KBM-7 (cell line): ENCODE measurements at regions not wholly inside any gene's neighbourhood (a gene's known extent, or its start where the extent isn't known, plus 50 kb on each side); places are given as distances from the start of the nearest gene placed in this dataset.
"Not testable (repeated sequence)": the region's sequence is repeated elsewhere in the genome, so short reads cannot be mapped to it uniquely, and the experiment has no call there.

Experiments used
- DNase-seq: peaks from one replicate; pipeline ENCODE4 v3.0.0-alpha.2; 2015
- in situ Hi-C: fragments of 300-500 bp; cut with MboI; formaldehyde crosslinking; loops from 2 replicates; pipeline ENCODE4 v1.14.3; 2020; ENCODE audit warnings: low sequenced_read_pairs, low pct_unique_long_range_greater_than_20kb, mixed read lengths

DNA sequence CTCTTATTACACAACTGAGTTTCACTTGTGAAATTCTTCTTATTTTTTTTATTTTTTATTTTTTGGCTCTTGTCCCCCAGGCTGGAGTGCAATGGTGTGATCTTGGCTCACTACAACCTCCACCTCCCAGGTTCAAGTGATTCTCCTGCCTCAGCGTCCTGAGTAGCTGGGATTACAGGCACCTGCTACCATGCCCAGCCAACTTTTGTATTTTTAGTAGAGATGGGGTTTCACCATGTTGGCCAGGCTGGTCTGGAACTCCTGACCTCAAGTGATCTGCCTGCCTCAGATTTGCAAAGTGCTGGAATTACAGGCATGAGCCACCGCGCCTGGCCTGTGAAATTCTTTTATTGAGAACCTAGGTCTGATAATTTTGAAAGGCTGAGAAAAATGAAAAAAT lies 688.3 kb upstream of the CA10 start:
- in situ Hi-C loops, DNase-seq: not testable (repeated sequence)

DNA sequence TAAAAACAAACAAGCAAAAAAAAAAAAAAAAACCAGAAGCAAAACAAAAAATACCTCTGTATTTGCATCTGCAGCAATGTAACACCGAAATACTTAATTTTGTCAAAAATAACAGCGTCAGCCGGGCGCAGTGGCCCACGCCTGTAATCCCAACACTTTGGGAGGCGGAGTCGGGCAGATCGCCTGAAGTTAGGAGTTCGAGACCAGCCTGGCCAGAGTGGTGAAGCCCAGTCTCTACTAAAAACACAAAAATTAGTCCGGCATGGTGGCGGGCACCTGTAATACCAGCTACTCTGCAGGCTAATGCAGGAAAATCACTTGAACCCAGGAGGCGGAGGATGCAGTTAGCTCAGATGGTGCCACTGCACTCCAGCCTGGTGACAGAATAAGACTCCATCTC lies 683.5 kb upstream of the CA10 start:
- no peak for DNase-seq
- in situ Hi-C loops, result no loop called here

DNA sequence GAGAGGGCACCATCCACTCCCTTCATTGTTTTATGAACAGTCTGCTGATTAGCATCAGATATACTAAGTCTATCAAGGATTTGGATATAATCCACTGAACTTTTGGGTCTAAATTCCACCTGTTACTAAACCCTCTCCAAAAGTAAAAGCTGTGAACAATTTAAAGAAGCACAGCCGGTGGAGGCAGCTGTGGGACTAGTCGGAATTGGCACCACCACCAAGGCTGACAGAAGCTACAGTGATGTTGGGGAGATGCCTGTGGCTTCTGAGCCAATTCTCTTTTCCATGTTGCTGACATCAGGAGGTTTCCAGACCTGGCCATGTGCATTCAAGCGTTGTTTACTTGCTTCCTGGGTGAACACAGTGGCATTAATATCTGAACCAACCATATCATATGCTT lies 679.0 kb upstream of the CA10 start:
- in situ Hi-C loops, result no loop called here
- DNase-seq, result no peak

DNA sequence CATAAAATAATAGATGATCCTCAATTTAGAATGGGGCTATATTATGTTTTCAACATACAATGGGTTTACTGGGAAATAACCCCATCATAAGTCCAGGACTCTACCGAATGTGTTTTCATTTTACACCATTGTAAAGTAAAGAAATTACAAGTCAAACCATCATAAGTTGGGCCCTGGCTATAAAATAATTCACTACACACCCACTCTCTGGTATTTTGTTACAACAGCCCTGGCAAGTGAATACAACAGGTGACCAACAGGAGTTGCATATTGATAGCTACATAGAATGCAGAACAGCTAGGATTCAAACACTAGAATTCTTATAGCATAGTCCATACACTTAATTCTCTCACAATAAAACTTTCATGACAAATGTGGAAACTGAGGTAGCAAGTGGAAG lies 673.0 kb upstream of the CA10 start:
- in situ Hi-C loops, result no loop called here
- DNase-seq, result no peak

DNA sequence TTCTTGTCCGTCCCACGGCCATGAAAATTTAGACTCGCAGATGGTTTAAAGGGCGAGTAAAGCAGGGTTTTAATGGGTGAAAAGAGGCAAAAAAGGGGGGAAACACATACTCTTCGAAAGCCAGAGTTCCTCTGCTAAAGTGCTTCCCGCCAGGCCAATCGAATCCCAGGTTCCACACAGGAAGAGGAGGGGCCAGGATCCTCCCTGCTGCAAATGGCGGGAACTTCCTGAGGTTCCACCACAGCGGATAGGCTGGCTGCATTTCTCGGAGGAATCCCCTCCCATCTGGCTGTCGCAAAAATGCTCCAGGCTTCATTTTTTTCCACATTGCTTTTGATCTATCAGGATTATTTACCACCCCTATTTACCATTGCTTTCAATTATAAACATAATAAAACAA lies 670.1 kb upstream of the CA10 start:
- in situ Hi-C loops, result no loop called here
- DNase-seq, result no peak

DNA sequence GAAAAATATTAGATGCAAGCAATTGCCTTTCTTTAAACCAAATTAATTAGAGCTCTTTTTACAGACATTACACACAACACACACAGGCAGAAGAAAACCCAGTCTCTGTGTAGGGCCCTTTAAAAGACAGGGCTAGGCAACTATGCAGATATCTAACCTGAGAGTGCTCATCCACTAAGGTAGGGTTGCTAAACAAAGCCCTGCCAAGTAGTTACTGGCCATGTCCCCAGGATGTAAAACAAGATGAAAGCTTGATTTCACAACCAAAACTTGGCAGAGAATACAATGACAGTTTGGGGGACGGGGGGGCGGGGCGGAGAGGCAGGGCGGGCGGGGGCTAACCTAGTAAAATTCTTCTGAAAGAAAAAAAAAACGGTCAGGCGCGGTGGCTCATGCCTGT lies 669.0 kb upstream of the CA10 start:
- no peak for DNase-seq
- in situ Hi-C loops, result no loop called here

DNA sequence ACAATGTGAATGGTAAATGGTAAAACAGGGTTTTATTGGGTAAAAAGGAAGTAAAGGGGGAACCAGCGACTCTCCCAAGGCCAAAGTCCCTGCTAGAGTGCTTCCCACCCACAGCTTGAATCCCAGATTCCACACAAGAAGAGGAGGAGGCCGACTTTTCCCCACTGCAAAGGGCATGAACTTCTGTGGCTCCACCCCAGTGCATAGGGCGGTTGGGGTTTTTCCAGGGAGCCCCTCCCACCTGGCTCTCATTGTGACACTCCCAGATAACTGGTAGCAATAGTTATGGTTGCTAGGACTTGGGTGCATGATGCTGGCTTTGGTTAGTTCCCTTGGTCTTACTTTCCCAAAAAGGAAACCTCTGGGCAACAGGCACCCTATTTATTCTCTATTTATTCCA lies 666.0 kb upstream of the CA10 start:
- no peak for DNase-seq
- in situ Hi-C loops, result no loop called here

DNA sequence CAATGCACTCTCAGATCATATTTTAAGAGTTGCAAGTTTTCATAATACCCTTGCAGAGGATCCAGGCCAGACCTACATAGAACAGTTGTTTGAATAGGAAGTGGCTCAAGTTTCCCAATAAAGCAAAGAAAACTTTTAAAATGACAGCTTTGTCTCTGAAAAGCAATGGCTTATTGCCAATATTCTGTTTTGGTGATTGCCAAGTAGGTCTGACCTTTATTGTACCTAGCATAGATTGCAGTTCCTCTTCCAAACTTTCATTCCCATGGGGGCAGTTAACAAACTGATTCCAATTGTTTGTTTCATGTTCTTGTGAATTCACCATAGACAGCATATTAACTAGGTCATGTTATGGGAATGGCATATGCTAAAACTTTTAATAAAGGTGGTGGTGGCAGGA lies 664.6 kb upstream of the CA10 start:
- no peak for DNase-seq
- in situ Hi-C loops, result no loop called here

DNA sequence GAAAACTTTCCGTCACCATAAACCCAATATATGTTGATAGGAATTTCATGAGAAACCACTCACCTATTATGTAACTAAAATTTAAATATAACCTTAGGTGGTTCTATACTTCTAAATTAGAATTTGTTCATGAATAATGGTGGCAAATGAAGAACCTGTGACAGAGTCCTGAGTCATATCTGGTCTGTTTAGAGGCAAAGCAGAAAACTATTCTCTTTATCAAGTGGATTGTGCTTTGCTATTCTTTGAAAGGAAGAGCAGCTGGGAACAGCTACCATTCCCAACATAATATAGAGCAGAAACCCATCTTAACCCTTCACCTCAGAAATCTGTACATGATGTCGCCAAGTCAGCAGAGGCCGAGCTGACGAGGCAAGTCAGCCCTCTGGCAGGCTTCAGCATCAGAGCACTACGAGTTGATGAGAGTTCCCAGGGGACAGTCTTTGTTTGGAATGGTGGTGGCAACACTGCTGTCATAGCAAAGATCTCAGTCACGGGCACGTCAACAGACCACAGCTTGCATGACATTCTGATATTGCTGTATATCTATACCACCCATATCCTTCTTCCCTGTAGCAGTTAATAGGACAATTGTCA lies 631.9 kb upstream of the CA10 start:
- in situ Hi-C loops, result no loop called here
- no peak for DNase-seq

DNA sequence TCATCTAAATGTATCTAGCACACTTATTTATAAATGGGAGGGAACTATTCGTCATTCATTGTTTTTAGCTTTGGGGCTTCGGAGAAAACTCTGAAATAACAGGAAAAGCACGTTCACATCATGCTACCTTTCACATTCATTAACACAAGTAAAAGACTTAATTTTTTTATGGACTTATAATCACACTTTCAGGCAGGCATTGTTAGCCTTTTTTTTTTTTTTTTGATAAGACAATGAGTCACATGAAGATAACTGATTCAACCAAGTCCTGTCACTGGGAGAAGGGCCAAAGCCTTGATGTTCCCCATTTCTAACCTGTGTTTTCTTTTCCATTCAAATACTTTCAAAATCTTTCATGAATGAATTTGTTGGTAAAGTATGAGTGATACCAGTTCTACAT lies 631.3 kb upstream of the CA10 start:
- DNase-seq, result no peak
- in situ Hi-C loops, result no loop called here

DNA sequence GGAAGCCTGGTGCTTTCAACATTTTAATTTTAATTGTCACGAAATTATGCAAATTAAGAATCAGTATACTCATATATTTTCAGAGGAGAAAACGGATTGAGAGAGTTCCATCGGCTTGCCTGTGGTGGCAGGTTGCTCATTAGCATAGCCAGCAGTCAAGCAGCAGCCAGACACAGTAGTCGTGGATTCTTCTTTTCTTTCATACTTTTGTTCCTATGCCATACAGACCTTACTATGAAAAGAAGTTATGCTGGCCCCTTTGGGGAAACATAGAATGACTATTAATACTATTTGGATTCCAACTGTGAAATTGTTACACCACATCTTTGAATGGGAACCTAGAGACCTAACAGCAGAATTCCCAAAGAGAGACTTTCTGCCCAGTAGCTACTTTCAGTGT lies 617.7 kb upstream of the CA10 start:
- DNase-seq, result no peak
- in situ Hi-C loops, result no loop called here

DNA sequence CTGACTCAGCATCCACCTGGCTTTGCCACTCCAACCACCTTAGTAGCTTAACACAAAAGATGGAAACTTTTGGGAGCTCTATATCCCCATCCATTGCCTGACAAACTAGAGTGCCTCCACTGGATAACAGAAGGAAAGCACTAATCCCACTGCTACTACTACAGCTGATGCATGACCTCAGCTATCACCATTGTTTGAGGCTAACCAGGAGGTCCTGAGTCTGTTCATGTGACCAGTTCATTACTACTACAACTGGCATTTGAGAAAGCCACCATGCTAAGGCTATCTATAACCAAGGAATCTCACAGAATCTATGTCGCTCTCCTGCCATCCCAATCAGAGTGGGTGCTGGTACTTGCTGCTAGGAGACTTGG lies 604.3 kb upstream of the CA10 start:
- no peak for DNase-seq
- in situ Hi-C loops, result no loop called here

DNA sequence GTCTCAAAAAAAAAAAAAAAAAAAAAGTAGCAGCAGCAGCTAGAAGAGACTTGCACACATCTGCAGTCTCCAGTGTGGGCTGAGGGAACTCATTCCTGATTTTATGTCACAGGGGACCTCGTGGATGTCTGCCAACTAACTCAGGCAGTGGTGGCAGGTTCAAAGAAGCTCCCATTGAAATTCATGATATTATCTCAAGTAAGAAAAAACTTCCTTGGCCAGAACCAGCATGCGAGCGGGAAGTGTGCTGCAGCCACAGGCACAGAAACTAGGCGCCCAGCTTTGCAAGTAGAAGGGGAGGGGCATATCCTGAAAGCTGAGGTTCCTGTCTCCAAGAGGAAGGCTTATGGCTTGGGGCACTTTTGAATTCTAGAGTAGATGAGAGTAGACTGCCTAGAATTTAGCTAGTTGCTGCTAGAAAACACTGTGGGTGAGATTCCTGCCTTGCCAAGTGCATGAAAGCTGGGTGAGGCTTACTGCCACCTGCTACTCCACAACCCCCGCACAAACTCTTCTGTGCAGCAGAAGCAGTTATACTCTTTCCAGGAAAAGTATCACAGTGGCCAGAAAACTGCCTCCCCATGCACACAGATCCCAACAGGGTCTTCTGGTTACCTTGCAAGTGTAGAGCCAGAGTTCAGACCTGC lies 603.8 kb upstream of the CA10 start:
- in situ Hi-C loops, result no loop called here
- DNase-seq, result no peak

DNA sequence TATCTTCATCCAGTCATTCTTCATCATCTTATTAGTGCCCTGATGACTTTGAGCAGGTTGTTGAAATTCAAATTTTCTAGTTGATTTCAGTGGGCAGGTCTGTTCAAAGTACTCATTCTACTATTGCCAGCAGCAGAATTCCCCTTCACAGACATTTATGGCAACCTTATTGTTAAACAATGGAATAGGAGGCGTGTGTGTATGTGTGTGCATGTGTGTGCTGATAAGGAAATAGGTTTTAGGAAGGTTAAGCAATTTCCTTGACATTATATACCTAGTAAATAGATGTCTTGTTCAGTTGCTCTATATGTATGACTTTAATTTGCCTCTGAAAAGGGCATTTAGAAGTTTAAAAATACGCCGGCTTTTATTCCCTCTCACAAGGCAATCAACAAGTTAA lies 601.4 kb upstream of the CA10 start:
- in situ Hi-C loops, result no loop called here
- no peak for DNase-seq

DNA sequence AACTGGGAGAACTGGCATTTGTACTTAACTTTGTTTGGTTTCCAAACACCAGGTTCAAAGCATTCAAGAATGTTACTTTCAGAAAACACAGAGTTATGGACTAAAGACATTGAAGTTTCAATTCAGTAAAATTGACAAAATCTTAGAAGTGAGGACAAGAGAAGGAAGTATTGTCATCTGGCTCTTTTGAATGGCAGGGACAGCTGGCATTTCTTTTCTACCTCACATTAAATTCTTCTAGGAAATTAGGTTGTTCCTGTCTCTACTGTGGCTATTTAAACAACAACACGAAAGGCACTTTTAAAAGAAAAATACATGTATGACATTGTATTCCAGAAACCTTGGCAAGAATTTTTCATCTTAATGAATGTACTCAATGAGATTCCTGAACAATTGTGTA lies 600.0 kb upstream of the CA10 start:
- DNase-seq, result no peak
- in situ Hi-C loops, result no loop called here

DNA sequence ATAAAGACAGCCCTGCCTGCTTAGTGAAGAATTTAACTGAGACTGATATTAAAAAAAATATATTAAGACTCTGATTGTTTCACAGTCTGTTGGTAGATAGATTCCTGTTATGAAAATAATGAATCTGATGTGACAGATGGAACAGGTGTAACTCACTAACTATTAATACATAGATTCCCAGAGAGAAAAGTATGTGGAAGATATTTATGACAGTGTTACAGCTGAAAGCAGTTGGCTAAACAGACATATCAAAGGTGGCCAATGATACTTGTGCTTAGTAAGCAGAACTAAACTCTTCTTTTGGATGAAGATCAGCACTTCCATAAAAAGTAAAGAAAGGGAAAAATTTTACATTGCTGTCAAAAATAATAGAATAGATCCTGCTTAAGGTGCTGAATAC lies 598.2 kb upstream of the CA10 start:
- in situ Hi-C loops, result no loop called here
- DNase-seq, result no peak

DNA sequence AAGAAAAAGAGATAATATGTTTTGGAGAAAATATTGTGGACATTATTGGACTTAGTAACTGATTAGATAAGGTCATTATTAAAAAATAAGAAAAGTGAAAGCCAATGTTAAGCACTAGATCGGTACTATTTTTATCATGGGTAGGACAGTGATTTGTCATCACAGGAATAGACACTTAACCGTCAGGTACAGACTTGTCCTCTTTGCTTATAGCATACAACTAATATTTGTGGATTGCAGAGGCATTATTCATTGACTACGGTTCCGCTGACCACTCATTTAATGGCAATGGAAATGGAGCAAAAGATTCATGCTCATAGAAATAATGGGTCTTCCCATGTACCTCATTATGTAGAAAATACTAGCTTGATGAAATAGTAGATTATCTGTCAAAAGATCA lies 596.3 kb upstream of the CA10 start:
- in situ Hi-C loops, result no loop called here
- no peak for DNase-seq

DNA sequence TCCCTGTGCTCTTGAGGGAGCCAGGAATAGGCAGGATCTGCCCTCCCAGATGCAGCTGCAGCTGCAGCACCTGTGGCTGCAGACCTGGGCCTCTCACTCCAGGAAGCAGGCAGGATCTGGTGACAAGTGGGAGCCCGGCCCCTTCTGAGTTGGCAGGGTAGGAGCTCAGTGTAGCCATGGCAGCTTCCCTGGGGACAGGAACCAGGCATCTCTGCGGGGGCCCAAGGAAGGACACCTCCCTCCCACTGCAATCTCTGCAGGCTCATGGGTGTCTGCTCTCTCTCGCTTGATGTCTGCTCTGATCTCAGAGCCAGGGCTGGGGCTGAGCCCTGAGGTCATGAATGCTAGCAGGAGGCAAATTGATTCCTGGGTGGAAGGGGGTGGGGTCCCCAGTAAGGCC lies 592.5 kb upstream of the CA10 start:
- no peak for DNase-seq
- in situ Hi-C loops, result no loop called here

DNA sequence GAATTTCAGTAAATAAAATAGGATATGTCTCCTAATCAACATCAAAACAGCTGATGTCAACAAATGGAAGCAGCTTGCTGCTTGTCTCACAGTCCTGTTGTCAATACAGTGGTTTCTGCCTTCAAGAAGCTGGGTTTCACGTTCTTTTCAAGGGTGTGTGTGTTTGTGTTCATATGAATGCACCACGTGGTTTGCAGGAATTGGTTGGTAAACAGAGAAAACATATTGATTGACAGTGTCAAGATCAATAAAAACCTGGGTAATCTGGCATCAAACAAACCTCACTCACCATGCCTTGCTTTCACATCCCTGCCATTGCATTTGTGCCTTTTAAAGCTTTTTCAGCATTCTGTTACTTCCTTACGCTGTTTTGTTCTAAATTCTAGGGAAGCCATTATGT lies 585.7 kb upstream of the CA10 start:
- in situ Hi-C loops, result no loop called here
- no peak for DNase-seq

DNA sequence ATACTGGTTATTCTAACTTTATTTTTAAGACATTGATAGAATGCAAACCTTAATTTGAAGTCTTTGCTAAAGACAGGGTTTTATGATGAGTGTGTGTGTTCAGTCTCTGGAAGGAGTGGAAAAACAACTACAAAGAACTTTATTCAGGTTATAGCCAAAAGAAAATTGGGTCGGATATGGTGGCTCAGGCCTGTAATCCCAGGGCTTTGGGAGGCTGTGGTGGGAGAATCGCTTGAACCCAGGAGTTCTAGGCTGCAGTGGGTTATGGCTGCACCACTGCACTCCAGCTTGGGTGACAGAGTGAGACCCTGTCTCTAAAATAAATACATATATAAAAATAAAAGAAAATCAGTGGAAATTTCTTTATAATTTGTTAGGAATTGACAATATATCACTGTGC lies 581.5 kb upstream of the CA10 start:
- DNase-seq, result no peak
- in situ Hi-C loops, result no loop called here

DNA sequence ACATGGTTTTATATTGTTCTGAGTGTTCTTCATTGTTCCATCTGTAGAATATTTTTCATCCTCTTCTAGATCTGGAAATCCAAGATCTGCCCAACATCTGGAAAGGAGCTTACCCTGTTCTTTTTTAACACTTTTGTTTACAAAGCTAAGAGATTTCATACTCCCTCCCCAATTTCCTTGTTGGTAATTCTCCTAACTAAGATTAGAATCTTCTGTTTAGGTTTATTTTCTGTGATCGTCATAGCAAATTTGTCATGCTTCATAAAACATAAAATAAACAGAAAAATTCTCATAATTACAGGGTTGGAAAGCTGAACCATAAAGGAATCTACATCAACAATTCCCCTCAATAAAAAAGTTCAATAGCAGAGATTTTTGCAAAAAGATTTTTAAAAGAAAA lies 580.3 kb upstream of the CA10 start:
- DNase-seq, result no peak
- in situ Hi-C loops, result no loop called here

DNA sequence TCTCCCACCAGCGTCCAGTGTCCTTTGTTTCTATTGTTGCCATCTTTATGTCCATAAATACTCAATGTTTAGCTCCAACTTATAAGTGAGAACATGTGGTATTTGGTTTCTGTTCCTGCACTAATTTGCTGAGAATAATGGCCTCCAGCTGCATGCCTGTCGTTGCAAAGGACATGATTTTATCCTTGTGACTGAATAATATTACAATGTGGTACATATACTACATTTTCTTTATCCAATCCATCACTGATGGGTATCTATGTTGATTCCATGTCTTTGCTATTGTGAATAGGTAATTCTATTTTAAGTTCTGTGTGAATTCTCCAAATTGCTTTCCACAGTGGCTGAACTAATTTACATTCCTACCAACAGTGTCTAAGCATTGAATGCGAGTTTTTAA lies 578.6 kb upstream of the CA10 start:
- in situ Hi-C loops, result no loop called here
- no peak for DNase-seq
